Gastrocnemius medialis (tissue), 4 donors: ENCODE measurements at regions not wholly inside any gene's neighbourhood (a gene's known extent, or its start where the extent isn't known, plus 50 kb on each side); places are given as distances from the start of the nearest gene placed in this dataset.
"Not testable (repeated sequence)": the region's sequence is repeated elsewhere in the genome, so short reads cannot be mapped to it uniquely, and the experiment has no call there.

Source experiments
- ATAC-seq, 2 donors: fragments of 150-250 bp; one replicate each; pipeline ENCODE4 v1.9.1; 2016
- DNase-seq, 2 donors: peaks; one replicate each; pipeline ENCODE4 v3.0.0-alpha.2; 2019
- H3K27ac ChIP-seq, 4 donors: fragments of 200-600 bp; sonication (generic); 1 replicate in 1 of 4; 2 replicates in 3 of 4; pipeline ENCODE4 v1.5.1; 2016 to 2018; ENCODE audit warnings: mild to moderate bottlenecking in 2 of 4, moderate library complexity in 1 of 4
- H3K27me3 ChIP-seq, 3 donors: fragments of 200-600 bp; sonication (generic) in 2 of 3; 1 replicate in 1 of 3; 2 replicates in 2 of 3; pipeline versions ENCODE4 v1.5.1 to v1.6.0; 2016 to 2019; ENCODE audit warnings: mild to moderate bottlenecking in 1 of 3, moderate library complexity in 1 of 3
- H3K36me3 ChIP-seq, 2 donors: fragments of 200-600 bp; sonication (generic) in 1 of 2; one replicate each; pipeline ENCODE4 v1.5.1; 2017 to 2018
- H3K4me1 ChIP-seq, 2 donors: fragments of 200-600 bp; sonication (generic) in 1 of 2; one replicate each; pipeline ENCODE4 v1.5.1; 2016 to 2017; ENCODE audit warnings: mild to moderate bottlenecking in 2 of 2
- H3K4me3 ChIP-seq, 4 donors: fragments of 200-600 bp; sonication (generic) in 3 of 4; 1 replicate in 1 of 4; 2 replicates in 3 of 4; pipeline ENCODE4 v1.5.1; 2016 to 2019; ENCODE audit warnings: mild to moderate bottlenecking in 2 of 4
- H3K9me3 ChIP-seq, 3 donors: fragments of 200-600 bp; sonication (generic) in 2 of 3; 1 replicate in 1 of 3; 2 replicates in 2 of 3; pipeline ENCODE4 v1.5.1; 2016 to 2019
- POLR2A ChIP-seq, 2 donors: fragments of 450-650 bp; IDR thresholded peaks; one replicate each; pipeline ENCODE4 v1.6.1; 2017; ENCODE audit warnings: antibody characterized with exemption in 2 of 2, mild to moderate bottlenecking in 2 of 2, moderate library complexity in 2 of 2
- in situ Hi-C, 4 donors: fragments of 200-750 bp; cut with MboI; loops; one replicate each; pipeline versions ENCODE4 v1.15.0 to v1.8.0; 2017; ENCODE audit warnings: low sequenced_read_pairs in 4 of 4
- intact Hi-C: fragments of 100-400 bp; cut with DNase I; formaldehyde crosslinking; loops from one replicate; pipeline ENCODE4 v1.15.1; 2023; ENCODE audit warnings: low total_unique reads
- TF ChIP-seq, protein P1 (sequence below), 5 experiments: fragments of 450-650 bp in 3 of 5; fragments of 200-600 bp in 2 of 5; sonication (generic) in 2 of 5; IDR thresholded peaks in 4 of 5; conservative IDR thresholded peaks in 1 of 5; 1 replicate in 4 of 5; 2 replicates in 1 of 5; pipeline ENCODE4 v1.5.1; 2016 to 2019; ENCODE audit warnings: antibody characterized with exemption in 5 of 5, mild to moderate bottlenecking in 3 of 5, moderate library complexity in 3 of 5

- Histone ChIP-seq H3K36me3 (no peaks in the 10 kb centered on the region), H3K27ac (no peak overlapping the region), H3K27me3 (no peaks in the 10 kb centered on the region), H3K4me3 (no peak overlapping the region), H3K9me3 (no peaks in the 10 kb centered on the region), H3K4me1 (peaks cover 0 to 2% of the 10 kb centered on the region in 2 donors)
- TF ChIP-seq, protein P1, sequence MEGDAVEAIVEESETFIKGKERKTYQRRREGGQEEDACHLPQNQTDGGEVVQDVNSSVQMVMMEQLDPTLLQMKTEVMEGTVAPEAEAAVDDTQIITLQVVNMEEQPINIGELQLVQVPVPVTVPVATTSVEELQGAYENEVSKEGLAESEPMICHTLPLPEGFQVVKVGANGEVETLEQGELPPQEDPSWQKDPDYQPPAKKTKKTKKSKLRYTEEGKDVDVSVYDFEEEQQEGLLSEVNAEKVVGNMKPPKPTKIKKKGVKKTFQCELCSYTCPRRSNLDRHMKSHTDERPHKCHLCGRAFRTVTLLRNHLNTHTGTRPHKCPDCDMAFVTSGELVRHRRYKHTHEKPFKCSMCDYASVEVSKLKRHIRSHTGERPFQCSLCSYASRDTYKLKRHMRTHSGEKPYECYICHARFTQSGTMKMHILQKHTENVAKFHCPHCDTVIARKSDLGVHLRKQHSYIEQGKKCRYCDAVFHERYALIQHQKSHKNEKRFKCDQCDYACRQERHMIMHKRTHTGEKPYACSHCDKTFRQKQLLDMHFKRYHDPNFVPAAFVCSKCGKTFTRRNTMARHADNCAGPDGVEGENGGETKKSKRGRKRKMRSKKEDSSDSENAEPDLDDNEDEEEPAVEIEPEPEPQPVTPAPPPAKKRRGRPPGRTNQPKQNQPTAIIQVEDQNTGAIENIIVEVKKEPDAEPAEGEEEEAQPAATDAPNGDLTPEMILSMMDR (IDR thresholded peaks at IDR 0.05 in 4 of 5, conservative IDR thresholded peaks at IDR 0.05 in 1 of 5), result no peak
- TF ChIP-seq POLR2A (IDR thresholded peaks at IDR 0.05), result no peak
- in situ Hi-C loops, result no loop called here
- intact Hi-C loops, result no loop called here
- DNase-seq, result no peak
- no peak for ATAC-seq
These were observed 192.9 kb downstream of the EVX1 start for GRCh38 chr7:27435461-27435860.

DNA sequence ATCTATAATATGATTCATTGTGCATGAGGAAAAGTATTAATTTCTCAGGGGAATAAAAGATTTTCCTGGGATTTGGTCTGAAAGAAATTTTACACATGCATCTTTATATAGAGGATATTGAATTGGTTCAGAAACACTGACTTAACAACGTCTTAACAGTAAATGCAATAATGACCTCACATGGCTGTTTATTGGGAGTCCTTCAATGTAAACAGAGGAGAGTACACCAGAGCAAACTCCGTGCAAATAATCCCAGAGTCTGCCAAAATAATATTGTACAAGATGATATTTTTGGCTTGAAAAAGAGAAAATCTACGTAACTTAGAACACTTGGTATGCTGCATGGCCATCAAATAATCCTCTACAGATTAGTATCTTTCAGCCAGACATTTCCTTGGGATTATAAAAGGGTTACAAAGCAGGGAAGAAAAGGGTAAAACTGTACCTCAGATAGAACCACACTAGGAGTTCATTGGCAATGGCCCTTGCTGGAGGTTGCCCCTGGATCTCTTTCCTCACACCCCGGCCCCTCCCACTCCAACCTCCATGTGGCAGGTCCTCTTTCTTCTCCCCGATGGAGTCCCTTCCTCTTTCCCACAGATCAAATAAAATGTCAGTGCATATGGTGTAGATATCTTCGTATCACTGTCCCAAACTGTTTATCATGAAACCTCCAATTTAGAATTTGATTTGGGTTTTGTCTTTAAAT lies 196.4 kb downstream of the EVX1 start:
- no peak for ATAC-seq
- Histone ChIP-seq H3K9me3 (no peaks in the 10 kb centered on the region), H3K36me3 (no peaks in the 10 kb centered on the region), H3K27ac (no peak overlapping the region), H3K4me3 (no peak overlapping the region), H3K4me1 (peaks cover 0 to 2% of the 10 kb centered on the region in 2 donors), H3K27me3 (no peaks in the 10 kb centered on the region)
- no peak for DNase-seq
- intact Hi-C loops, result no loop called here
- TF ChIP-seq POLR2A (IDR thresholded peaks at IDR 0.05), result no peak
- TF ChIP-seq, protein P1 (IDR thresholded peaks at IDR 0.05 in 4 of 5, conservative IDR thresholded peaks at IDR 0.05 in 1 of 5), result no peak
- in situ Hi-C loops, result no loop called here

- H3K27ac ChIP-seq, result no peak overlapping the region
- H3K4me3 ChIP-seq, result no peak overlapping the region
- no peaks in the 10 kb centered on the region for H3K4me1 ChIP-seq
- no peak for TF ChIP-seq POLR2A (IDR thresholded peaks at IDR 0.05)
- TF ChIP-seq, protein P1 (IDR thresholded peaks at IDR 0.05 in 4 of 5, conservative IDR thresholded peaks at IDR 0.05 in 1 of 5), result no peak
- no peaks in the 10 kb centered on the region for H3K36me3 ChIP-seq
- in situ Hi-C loops, result no loop called here
- no peak for DNase-seq
- intact Hi-C loops, result no loop called here
- ATAC-seq, result no peak
- no peaks in the 10 kb centered on the region for H3K27me3 ChIP-seq
- H3K9me3 ChIP-seq, result no peaks in the 10 kb centered on the region
These were observed 199.9 kb downstream of the EVX1 start for GRCh38 chr7:27442455-27442854.

DNA sequence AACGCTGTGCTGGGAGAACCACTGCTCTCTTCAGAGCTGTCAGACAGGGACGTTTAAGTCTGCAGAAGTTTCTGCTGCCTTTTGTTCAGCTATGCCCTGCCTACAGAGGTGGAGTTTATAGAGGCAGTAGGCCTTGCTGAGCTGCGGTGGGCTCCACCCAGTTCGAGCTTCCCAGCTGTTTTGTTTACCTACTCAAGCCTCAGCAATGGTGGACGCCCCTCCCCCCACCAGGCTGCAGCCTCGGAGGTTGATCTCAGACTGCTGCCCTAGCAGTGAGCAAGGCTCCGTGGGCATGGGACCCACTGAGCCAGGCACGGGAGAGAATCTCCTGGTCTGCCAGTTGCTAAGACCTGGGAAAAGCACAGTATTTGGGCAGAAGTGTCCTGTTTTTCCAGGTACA lies 206.4 kb downstream of the EVX1 start:
- H3K36me3 ChIP-seq, in situ Hi-C loops, intact Hi-C loops, H3K27ac ChIP-seq, H3K4me3 ChIP-seq, ATAC-seq, H3K9me3 ChIP-seq, H3K27me3 ChIP-seq, H3K4me1 ChIP-seq, DNase-seq: not testable (repeated sequence)

DNA sequence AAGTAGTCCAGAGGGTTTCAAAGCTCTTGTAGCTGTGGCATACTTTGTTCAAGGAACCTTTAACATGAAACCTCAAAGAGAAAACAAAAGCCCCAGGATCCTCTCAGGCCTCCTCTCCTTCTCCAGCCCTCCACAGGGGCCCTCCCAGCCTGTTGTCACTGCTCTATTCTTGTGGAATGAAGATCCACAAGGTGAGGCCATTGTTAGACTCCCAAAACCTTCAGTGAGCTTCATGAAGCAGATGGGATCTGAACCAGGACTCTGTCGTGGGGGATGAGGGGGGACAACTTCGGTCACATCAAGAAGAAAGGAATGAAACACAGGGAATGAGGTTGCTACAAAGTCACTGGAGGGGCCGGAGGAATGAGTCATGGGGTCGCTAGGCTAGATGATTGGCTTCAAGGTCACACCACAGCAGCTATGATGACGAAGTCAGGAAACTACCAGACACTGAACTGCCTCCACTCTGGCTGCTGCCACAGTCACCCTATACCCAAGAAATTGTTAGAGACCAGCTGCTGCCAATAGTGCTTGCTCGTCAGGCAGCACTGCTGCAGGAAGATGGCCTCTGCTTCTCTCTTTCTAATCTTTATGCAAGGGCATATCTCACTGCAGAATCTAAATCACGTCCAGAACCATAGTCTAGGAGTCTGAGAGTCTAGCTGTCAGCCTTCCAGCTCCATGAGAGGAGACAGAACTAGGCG lies 208.8 kb downstream of the HIBADH start:
- no peak overlapping the region for H3K4me3 ChIP-seq
- no peak for DNase-seq
- ATAC-seq, result no peak
- no peaks in the 10 kb centered on the region for H3K36me3 ChIP-seq
- in situ Hi-C loops (no loop called here), intact Hi-C loops (no loop called here)
- no peaks in the 10 kb centered on the region for H3K4me1 ChIP-seq
- no peak for TF ChIP-seq POLR2A (IDR thresholded peaks at IDR 0.05)
- TF ChIP-seq, protein P1 (IDR thresholded peaks at IDR 0.05 in 4 of 5, conservative IDR thresholded peaks at IDR 0.05 in 1 of 5), result no peak
- H3K27me3 ChIP-seq, result peaks cover 0 to 2% (median 0%) of the 10 kb centered on the region in 3 donors
- H3K9me3 ChIP-seq, result no peaks in the 10 kb centered on the region
- no peak overlapping the region for H3K27ac ChIP-seq

DNA sequence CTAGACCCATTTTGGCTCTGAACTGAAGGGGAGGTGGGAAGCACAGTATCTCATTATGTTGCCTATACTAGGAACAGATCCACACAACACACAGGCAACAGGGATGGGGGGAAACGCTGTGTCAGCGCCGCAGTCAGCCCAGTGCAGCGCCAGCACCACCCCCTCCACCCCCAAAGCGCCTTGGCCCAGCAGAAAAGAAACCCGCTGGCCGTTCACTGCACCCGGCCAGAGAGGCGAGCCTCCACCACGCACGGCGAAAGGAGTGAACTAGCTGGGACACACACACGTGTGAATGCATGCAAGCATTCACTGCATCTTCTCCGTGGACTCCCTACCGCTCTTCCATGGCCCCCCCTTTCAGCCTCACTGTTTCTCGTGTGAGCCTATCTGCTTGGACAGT lies 205.6 kb downstream of the HIBADH start:
- in situ Hi-C loops, H3K27me3 ChIP-seq, H3K27ac ChIP-seq, H3K9me3 ChIP-seq, DNase-seq, H3K36me3 ChIP-seq, ATAC-seq, H3K4me3 ChIP-seq, H3K4me1 ChIP-seq, intact Hi-C loops: not testable (repeated sequence)

DNA sequence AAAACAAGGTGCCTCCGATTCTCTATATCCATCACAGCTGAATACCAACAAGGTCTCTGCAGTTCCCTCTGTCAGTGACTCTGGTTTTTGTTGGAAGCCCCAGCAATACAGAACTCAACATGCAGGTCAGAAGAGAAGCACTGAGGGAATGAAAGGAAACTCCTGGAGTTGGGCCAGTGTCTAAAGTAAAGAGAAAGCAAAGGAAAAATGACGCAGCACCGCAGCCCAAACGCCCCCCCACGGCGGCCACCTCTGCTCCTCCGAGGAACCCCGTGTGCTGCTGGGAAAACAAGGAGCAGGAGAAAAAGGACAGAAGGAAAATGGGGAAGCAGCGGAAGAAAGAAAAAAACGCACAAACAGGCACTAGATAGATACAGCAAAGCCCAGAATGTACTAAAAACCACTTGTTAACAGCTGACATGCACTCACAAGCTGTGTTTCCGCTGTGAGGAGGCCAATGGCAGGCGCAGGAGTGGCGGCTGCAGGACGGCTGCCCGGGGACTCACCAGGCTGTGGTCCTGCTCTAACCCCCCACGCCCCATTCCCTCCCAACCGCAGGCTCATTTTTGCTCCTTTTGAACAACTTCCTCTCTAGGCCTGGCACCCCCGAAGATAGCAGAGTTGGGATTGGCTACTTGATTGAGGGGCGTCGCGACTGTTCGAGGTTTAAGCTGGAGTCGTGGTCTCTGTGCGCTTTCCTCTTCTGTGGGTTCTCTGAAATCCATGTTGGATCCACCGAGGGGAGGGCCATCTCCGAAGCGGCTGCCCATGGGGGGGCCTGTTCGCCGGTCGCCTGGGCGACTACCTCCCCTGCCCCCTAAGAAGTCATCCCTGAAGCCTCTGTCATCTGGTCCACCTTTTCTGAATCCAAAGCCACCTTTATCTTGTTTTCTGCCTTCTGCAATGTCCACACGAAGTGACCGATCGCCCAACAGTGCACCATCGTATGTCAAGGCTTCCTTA lies 204.8 kb downstream of the HIBADH start:
- ATAC-seq, H3K9me3 ChIP-seq, DNase-seq, intact Hi-C loops, H3K4me1 ChIP-seq, H3K36me3 ChIP-seq, H3K27me3 ChIP-seq, H3K4me3 ChIP-seq, in situ Hi-C loops: not testable (repeated sequence)
- H3K27ac ChIP-seq, result peak overlapping the region in 3 of 4 donors; percentile 28 to 62 (median 30)
